CD4-positive, alpha-beta T cell (primary cell): ENCODE measurements at regions not wholly inside any gene's neighbourhood (a gene's known extent, or its start where the extent isn't known, plus 50 kb on each side); places are given as distances from the start of the nearest gene placed in this dataset.

Experiments
- ATAC-seq: fragments of 200-7000 bp; cut with Tn5 transposase; one replicate; pipeline ENCODE4 v1.10.0; 2022; ENCODE audit warnings: mild to moderate bottlenecking; ENCODE audit not compliant: poor library complexity
- CTCF ChIA-PET: fragments of 350-600 bp; sonication (Branson Sonifier 250); formaldehyde crosslinking; loops from one replicate; lab custom pipeline; 2021; ENCODE audit warnings: antibody characterized with exemption, inconsistent platforms; lab: Charles Lee
- POLR2A ChIA-PET: fragments of 350-600 bp; sonication (Branson Sonifier 250); formaldehyde crosslinking; loops from one replicate; lab custom pipeline; 2021; ENCODE audit warnings: antibody characterized with exemption, inconsistent platforms; lab: Charles Lee
- DNase-seq, 14 experiments: peaks; one replicate each; pipeline ENCODE4 v3.0.0-alpha.2; 2013 to 2020; ENCODE audit warnings: mixed read lengths in 2 of 14
- H3K27ac ChIP-seq, 2 donors: one replicate each; pipeline versions ENCODE4 v1.5.1 to v1.7.0; 2013; ENCODE audit warnings: low read length in 2 of 2, low read depth in 1 of 2, mild to moderate bottlenecking in 1 of 2
- H3K27me3 ChIP-seq, 2 experiments: 1 replicate in 1 of 2; 2 replicates in 1 of 2; pipeline versions ENCODE4 v1.6.1 to v1.7.0; 2013; ENCODE audit warnings: low read length in 2 of 2, control low read depth in 1 of 2, mild to moderate bottlenecking in 1 of 2, moderate library complexity in 1 of 2; ENCODE audit not compliant: insufficient read depth in 2 of 2, control insufficient read depth in 1 of 2
- H3K36me3 ChIP-seq: one replicate; pipeline ENCODE4 v1.6.1; 2013; ENCODE audit warnings: low read length, control low read depth; ENCODE audit not compliant: insufficient read depth
- H3K4me1 ChIP-seq: one replicate; pipeline ENCODE4 v1.6.1; 2013; ENCODE audit warnings: low read length, control low read depth; ENCODE audit not compliant: insufficient read depth
- H3K4me3 ChIP-seq: one replicate; pipeline ENCODE4 v1.5.1; 2013; ENCODE audit warnings: mild to moderate bottlenecking, low read length, moderate library complexity
- H3K9me3 ChIP-seq, 2 experiments: 1 replicate in 1 of 2; 2 replicates in 1 of 2; pipeline versions ENCODE4 v1.6.1 to v1.7.0; 2013; ENCODE audit warnings: low read length in 2 of 2, mild to moderate bottlenecking in 2 of 2, control low read depth in 1 of 2, moderate library complexity in 1 of 2; ENCODE audit not compliant: control insufficient read depth in 1 of 2, insufficient read depth in 1 of 2
- H3K27ac Mint-ChIP-seq: one replicate; pipeline ENCODE4 v1.8.0; 2020; ENCODE audit warnings: mixed read lengths
- H3K27me3 Mint-ChIP-seq: one replicate; pipeline ENCODE4 v1.8.0; 2021; ENCODE audit warnings: mixed read lengths
- H3K36me3 Mint-ChIP-seq: one replicate; pipeline ENCODE4 v1.8.0; 2021; ENCODE audit warnings: low read depth, mixed read lengths
- H3K4me1 Mint-ChIP-seq: one replicate; pipeline ENCODE4 v1.8.0; 2021; ENCODE audit warnings: low read depth, mixed read lengths
- H3K4me3 Mint-ChIP-seq: one replicate; pipeline ENCODE4 v1.8.0; 2020; ENCODE audit warnings: mild to moderate bottlenecking, mixed read lengths
- H3K9me3 Mint-ChIP-seq: one replicate; pipeline ENCODE4 v1.8.0; 2020; ENCODE audit warnings: mixed read lengths
- CTCF ChIP-seq: fragments of 200-600 bp; IDR thresholded peaks from one replicate; pipeline ENCODE4 v1.8.0; 2022; ENCODE audit warnings: antibody characterized with exemption, mild to moderate bottlenecking
- intact Hi-C, 2 experiments: fragments of 100-400 bp; cut with DNase I in 1 of 2; cut with micrococcal nuclease in 1 of 2; formaldehyde crosslinking; loops; one replicate each; pipeline versions ENCODE4 v1.15.1 to v1.9.0; 2023 to 2025; cut with DNase I, micrococcal nuclease

- no peak for TF ChIP-seq CTCF
- no peaks in the 10 kb centered on the region for H3K4me1 Mint-ChIP-seq
- Histone ChIP-seq H3K27me3 (peaks cover 3 to 22% of the 10 kb centered on the region in 2 experiments), H3K27ac (no peak overlapping the region), H3K4me1 (no peaks in the 10 kb centered on the region), H3K9me3 (peaks cover 0 to 29% of the 10 kb centered on the region in 2 experiments), H3K36me3 (no peaks in the 10 kb centered on the region), H3K4me3 (no peak overlapping the region)
- no peak overlapping the region for H3K27ac Mint-ChIP-seq
- no peaks in the 10 kb centered on the region for H3K9me3 Mint-ChIP-seq
- H3K36me3 Mint-ChIP-seq = no peaks in the 10 kb centered on the region
- ChIA-PET POLR2A (no interaction called here), CTCF (no interaction called here)
- no peak for ATAC-seq
- intact Hi-C loops = no loop called here
- H3K4me3 Mint-ChIP-seq = no peak overlapping the region
- DNase-seq = no peak
- H3K27me3 Mint-ChIP-seq = peaks cover 10% of the 10 kb centered on the region
Observed at GRCh38 chr7:1320616-1321240, 88.1 kb downstream of the UNCX start.

GRCh38 chr7:1321411-1322239, 89.0 kb downstream of the UNCX start:
- no peak overlapping the region for H3K4me3 Mint-ChIP-seq
- H3K9me3 Mint-ChIP-seq = no peaks in the 10 kb centered on the region
- POLR2A ChIA-PET = no interaction called here
- H3K27ac Mint-ChIP-seq = no peak overlapping the region
- H3K9me3 ChIP-seq = peaks cover 0 to 30% of the 10 kb centered on the region in 2 experiments
- H3K36me3 Mint-ChIP-seq = no peaks in the 10 kb centered on the region
- H3K4me3 ChIP-seq = no peak overlapping the region
- peaks cover 3 to 22% of the 10 kb centered on the region in 2 experiments for H3K27me3 ChIP-seq
- no peaks in the 10 kb centered on the region for H3K4me1 ChIP-seq
- peaks cover 8% of the 10 kb centered on the region for H3K27me3 Mint-ChIP-seq
- intact Hi-C loops = no loop called here
- H3K27ac ChIP-seq = no peak overlapping the region
- no peaks in the 10 kb centered on the region for H3K36me3 ChIP-seq
- no peaks in the 10 kb centered on the region for H3K4me1 Mint-ChIP-seq
- no peak for ATAC-seq
- CTCF ChIA-PET = no interaction called here
- no peak for DNase-seq
- TF ChIP-seq CTCF = no peak

DNA sequence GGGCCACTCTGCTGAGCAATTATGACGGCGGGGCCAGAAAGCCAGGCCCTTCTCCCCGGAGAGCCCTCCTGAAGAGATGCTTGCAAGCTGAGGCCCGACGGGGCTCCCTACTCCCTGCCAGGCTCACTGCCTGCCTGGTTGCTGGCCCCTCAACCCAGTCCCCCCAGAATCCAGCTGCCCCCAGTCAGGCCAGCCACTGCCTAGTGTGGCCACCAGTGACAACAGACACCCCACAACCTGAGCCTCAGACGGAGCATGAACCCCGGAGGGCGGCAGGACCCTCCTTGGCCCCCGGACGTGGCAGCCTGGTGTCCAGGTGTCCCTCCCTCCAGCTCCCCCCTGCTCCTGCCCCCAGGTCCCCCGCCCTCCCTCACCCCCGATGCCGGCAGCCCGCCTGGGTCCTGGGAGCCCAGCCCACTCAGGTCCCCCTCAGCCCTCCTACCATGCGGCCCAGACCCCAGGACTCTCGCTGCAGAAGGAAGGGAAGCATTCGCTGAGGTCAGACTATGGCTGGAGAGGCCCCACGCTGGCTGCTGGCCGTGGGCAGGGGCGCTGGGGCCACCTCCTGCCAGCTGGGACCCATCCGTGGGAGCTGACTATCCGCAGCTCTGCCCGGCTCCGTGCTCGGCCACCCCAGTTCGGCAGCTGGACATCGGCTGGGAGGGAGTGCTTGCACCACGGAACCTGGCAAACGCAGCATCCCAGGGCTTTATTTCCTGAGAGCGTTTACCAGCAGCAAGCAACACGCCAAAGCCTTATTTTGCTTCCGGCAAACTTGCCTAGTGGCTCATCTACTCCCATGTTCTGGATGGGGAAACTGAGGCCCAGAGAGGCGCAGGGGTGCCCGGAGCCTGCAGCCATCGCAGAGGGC, 89.8 kb downstream of the UNCX start:
- Histone ChIP-seq H3K9me3 (peaks cover 0 to 30% of the 10 kb centered on the region in 2 experiments), H3K4me1 (no peaks in the 10 kb centered on the region), H3K4me3 (no peak overlapping the region), H3K27me3 (peaks cover 3 to 22% of the 10 kb centered on the region in 2 experiments), H3K27ac (no peak overlapping the region), H3K36me3 (no peaks in the 10 kb centered on the region)
- Mint-ChIP-seq H3K4me3 (no peak overlapping the region), H3K27me3 (peaks cover 10% of the 10 kb centered on the region), H3K36me3 (no peaks in the 10 kb centered on the region), H3K27ac (no peak overlapping the region), H3K9me3 (no peaks in the 10 kb centered on the region), H3K4me1 (no peaks in the 10 kb centered on the region)
- intact Hi-C loops = no loop called here
- ATAC-seq = no peak
- CTCF ChIA-PET = no interaction called here
- POLR2A ChIA-PET = no interaction called here
- no peak for TF ChIP-seq CTCF
- DNase-seq = no peak
